AG04450 (cell line): ENCODE measurements at regions not wholly inside any gene's neighbourhood (a gene's known extent, or its start where the extent isn't known, plus 50 kb on each side); places are given as distances from the start of the nearest gene placed in this dataset.

Experiments used
- CTCF ChIA-PET: fragments of 300-600, 350-600 bp; formaldehyde crosslinking; extraction: SDS; loops from one replicate; lab custom pipeline; 2022; ENCODE audit warnings: antibody characterized with exemption, inconsistent platforms; lab: Charles Lee
- POLR2A ChIA-PET: fragments of 350-600 bp; formaldehyde crosslinking; extraction: SDS; loops from one replicate; lab custom pipeline; 2021; ENCODE audit warnings: antibody characterized with exemption, inconsistent platforms; lab: Yijun Ruan, JAX
- DNase-seq: peaks from one replicate; pipeline ENCODE4 v3.0.0-alpha.2; 2011; ENCODE audit warnings: low read depth, low spot score
- H3K27ac ChIP-seq: one replicate; pipeline ENCODE4 v1.5.1; 2012; ENCODE audit warnings: low read depth, low read length, control low read depth
- H3K27me3 ChIP-seq: one replicate; pipeline ENCODE4 v1.6.0; 2012; ENCODE audit warnings: low read length; ENCODE audit not compliant: control insufficient read depth, insufficient read depth
- H3K4me3 ChIP-seq: 2 replicates; pipeline ENCODE4 v1.5.1; 2011; ENCODE audit warnings: mild to moderate bottlenecking, low read depth, low read length, control low read depth
- H3K9me3 ChIP-seq: 2 replicates; pipeline ENCODE4 v1.5.1; 2012; ENCODE audit warnings: low read length; ENCODE audit not compliant: control insufficient read depth, insufficient read depth
- CTCF ChIP-seq: IDR thresholded peaks from 2 replicates; pipeline ENCODE4 v1.5.1; 2011; ENCODE audit warnings: low read depth, low read length, control low read depth, inconsistent platforms

- ChIA-PET CTCF (no interaction called here), POLR2A (no interaction called here)
- no peak for TF ChIP-seq CTCF
- DNase-seq, result no peak
- no peaks in the 10 kb centered on the region for H3K27me3 ChIP-seq
- no peaks in the 10 kb centered on the region for H3K9me3 ChIP-seq
- no peak overlapping the region for H3K4me3 ChIP-seq
- H3K27ac ChIP-seq, result no peak overlapping the region
Observed at GRCh38 chr4:104743215-104743653, 248.5 kb upstream of the CXXC4 start.

- no peak for TF ChIP-seq CTCF
- no peak overlapping the region for H3K4me3 ChIP-seq
- ChIA-PET POLR2A (no interaction called here), CTCF (no interaction called here)
- no peak overlapping the region for H3K27ac ChIP-seq
- no peaks in the 10 kb centered on the region for H3K9me3 ChIP-seq
- H3K27me3 ChIP-seq, result no peaks in the 10 kb centered on the region
- no peak for DNase-seq
Observed at GRCh38 chr4:104747635-104748034, 252.9 kb upstream of the CXXC4 start.

GRCh38 chr4:104749062-104749461, 254.4 kb upstream of the CXXC4 start:
- ChIA-PET CTCF (no interaction called here), POLR2A (no interaction called here)
- H3K27me3 ChIP-seq, result no peaks in the 10 kb centered on the region
- no peak overlapping the region for H3K4me3 ChIP-seq
- H3K27ac ChIP-seq, result no peak overlapping the region
- TF ChIP-seq CTCF, result no peak
- no peaks in the 10 kb centered on the region for H3K9me3 ChIP-seq
- no peak for DNase-seq

- Histone ChIP-seq H3K4me3 (no peak overlapping the region), H3K27ac (no peak overlapping the region), H3K9me3 (no peaks in the 10 kb centered on the region), H3K27me3 (no peaks in the 10 kb centered on the region)
- TF ChIP-seq CTCF, result no peak
- ChIA-PET CTCF (no interaction called here), POLR2A (no interaction called here)
- DNase-seq, result no peak
Observed at GRCh38 chr4:104750008-104750407, 255.3 kb upstream of the CXXC4 start.

GRCh38 chr4:104751468-104751867, 256.8 kb upstream of the CXXC4 start:
- H3K27me3 ChIP-seq, result no peaks in the 10 kb centered on the region
- H3K27ac ChIP-seq, result no peak overlapping the region
- ChIA-PET POLR2A (no interaction called here), CTCF (no interaction called here)
- no peak for TF ChIP-seq CTCF
- no peak for DNase-seq
- H3K4me3 ChIP-seq, result no peak overlapping the region
- no peaks in the 10 kb centered on the region for H3K9me3 ChIP-seq
